ENCODE measurements at regions not wholly inside any gene's neighbourhood (a gene's known extent, or its start where the extent isn't known, plus 50 kb on each side); places are given as distances from the start of the nearest gene placed in this dataset.

DNA sequence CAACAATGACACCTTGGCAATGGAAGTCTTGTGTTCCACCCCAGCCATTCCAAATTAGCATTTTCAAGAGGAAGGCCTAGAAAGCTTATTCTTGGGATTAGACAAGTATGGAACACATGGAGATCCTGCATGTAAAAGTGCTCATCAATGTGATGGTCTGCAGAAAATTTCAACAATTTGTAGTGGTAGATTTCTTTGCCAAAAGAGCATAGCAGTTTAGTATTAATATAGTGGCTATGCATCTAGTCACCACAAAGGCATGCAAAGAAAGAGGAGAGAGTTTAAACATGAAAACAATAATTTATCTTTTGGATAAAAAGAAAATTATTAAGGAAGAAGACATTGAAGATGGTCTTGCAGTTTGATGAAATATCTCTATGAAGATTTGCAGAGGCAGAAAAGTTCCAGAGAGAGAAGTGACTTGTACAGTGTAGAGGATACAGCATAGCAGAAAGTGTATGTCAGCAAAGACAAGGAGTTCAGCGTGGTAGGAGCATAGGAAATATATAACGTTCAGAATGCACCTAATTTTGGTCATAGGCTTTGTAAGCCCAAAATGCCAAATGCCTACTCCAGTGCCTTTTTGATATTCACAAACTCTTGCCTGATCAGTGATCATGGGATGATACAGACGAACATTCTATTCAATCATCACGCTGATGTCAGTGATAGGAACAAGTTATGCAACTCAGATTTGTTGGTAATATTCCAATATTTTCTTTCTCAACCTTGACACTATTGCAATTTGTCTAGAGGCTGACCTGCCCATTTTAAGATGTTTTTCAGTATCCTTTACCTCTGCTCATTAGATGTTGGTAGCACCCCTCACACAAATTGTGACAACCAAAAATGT, 727.9 kb upstream of the SOX9 start:
- Histone ChIP-seq H3K4me2 (ENCODE audit: low read depth, low read length, poor library complexity, severe bottlenecking) (no peak overlapping the region), H3K27ac (ENCODE audit: low read depth, low read length) (no peak overlapping the region), H3K4me3 (ENCODE audit: insufficient read depth, low read length, poor library complexity, severe bottlenecking) (no peak overlapping the region), H3K9ac (ENCODE audit: low read length) (no peak overlapping the region), H3K9me2 (replicated peaks; ENCODE audit: insufficient read depth, low read length) (no peaks in the 10 kb centered on the region), H4K20me1 (ENCODE audit: low read depth, low read length) (no peaks in the 10 kb centered on the region), H3K27me3 (ENCODE audit: low read length) (no peaks in the 10 kb centered on the region), H3K9me3 (ENCODE audit: insufficient read depth, low read length) (no peaks in the 10 kb centered on the region), H3K79me2 (ENCODE audit: insufficient read depth, low read length) (no peaks in the 10 kb centered on the region), H2AFZ (ENCODE audit: low read depth, low read length, severe bottlenecking) (no peak overlapping the region), H3F3A (ENCODE audit: insufficient read depth) (no peaks in the 10 kb centered on the region), H3K36me3 (ENCODE audit: low read length) (no peaks in the 10 kb centered on the region)
- TF ChIP-seq EZH2phosphoT487 (conservative IDR thresholded peaks at IDR 0.05; ENCODE audit: low read length): no peak
- TF ChIP-seq, protein P1, sequence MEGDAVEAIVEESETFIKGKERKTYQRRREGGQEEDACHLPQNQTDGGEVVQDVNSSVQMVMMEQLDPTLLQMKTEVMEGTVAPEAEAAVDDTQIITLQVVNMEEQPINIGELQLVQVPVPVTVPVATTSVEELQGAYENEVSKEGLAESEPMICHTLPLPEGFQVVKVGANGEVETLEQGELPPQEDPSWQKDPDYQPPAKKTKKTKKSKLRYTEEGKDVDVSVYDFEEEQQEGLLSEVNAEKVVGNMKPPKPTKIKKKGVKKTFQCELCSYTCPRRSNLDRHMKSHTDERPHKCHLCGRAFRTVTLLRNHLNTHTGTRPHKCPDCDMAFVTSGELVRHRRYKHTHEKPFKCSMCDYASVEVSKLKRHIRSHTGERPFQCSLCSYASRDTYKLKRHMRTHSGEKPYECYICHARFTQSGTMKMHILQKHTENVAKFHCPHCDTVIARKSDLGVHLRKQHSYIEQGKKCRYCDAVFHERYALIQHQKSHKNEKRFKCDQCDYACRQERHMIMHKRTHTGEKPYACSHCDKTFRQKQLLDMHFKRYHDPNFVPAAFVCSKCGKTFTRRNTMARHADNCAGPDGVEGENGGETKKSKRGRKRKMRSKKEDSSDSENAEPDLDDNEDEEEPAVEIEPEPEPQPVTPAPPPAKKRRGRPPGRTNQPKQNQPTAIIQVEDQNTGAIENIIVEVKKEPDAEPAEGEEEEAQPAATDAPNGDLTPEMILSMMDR (IDR thresholded peaks at IDR 0.05; ENCODE audit: insufficient read depth, low read length, poor library complexity, severe bottlenecking): no peak

DNA sequence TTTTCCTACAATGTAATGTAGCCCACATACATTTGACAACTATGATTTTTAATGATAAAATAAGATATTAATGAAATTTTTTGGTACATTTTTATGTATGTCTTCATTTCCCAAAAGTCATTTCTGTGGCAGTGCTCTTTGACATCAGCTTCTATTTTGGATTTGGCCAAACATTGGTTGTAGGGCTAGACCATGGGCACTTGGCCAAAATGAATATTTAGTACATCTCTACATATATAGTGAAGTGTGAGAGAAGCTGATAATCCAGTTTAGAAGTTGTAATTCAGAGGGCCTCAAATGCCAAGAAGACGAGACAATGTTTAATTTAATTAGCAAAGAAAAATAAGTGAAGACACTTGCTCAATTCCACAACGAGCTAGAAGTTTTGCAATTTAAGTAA, 724.9 kb upstream of the SOX9 start:
- no peaks in the 10 kb centered on the region for H3K36me3 ChIP-seq (ENCODE audit: low read length)
- no peaks in the 10 kb centered on the region for H3K79me2 ChIP-seq (ENCODE audit: insufficient read depth, low read length)
- H3K9ac ChIP-seq (ENCODE audit: low read length): no peak overlapping the region
- H3K9me2 ChIP-seq (replicated peaks; ENCODE audit: insufficient read depth, low read length): no peaks in the 10 kb centered on the region
- H4K20me1 ChIP-seq (ENCODE audit: low read depth, low read length): no peaks in the 10 kb centered on the region
- no peak overlapping the region for H3K4me2 ChIP-seq (ENCODE audit: low read depth, low read length, poor library complexity, severe bottlenecking)
- H2AFZ ChIP-seq (ENCODE audit: low read depth, low read length, severe bottlenecking): no peak overlapping the region
- H3K27ac ChIP-seq (ENCODE audit: low read depth, low read length): no peak overlapping the region
- TF ChIP-seq EZH2phosphoT487 (conservative IDR thresholded peaks at IDR 0.05; ENCODE audit: low read length): no peak
- TF ChIP-seq, protein P1 (IDR thresholded peaks at IDR 0.05; ENCODE audit: insufficient read depth, low read length, poor library complexity, severe bottlenecking): no peak
- H3K4me3 ChIP-seq (ENCODE audit: insufficient read depth, low read length, poor library complexity, severe bottlenecking): no peak overlapping the region
- H3K27me3 ChIP-seq (ENCODE audit: low read length): no peaks in the 10 kb centered on the region
- no peaks in the 10 kb centered on the region for H3F3A ChIP-seq (ENCODE audit: insufficient read depth)
- H3K9me3 ChIP-seq (ENCODE audit: insufficient read depth, low read length): no peaks in the 10 kb centered on the region

DNA sequence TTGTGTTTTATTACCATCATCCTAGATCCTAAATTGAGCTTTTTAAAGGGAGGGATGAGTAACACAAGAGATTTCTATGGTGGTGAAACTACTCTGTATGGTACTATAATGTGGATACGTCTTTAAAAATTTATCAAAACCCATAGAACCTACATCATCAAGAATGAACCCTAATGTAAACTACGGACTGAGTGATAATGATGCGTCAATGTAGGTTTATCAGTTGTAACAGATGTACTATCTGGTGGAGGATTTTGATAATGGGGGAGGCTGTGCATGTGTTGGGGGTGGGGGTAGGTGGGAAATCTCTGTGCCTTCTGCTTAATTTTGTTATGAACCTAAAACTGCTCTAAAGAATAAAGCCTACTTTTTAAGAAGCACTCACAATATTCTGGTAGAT, 724.1 kb upstream of the SOX9 start:
- no peak overlapping the region for H3K4me3 ChIP-seq (ENCODE audit: insufficient read depth, low read length, poor library complexity, severe bottlenecking)
- H2AFZ ChIP-seq (ENCODE audit: low read depth, low read length, severe bottlenecking): no peak overlapping the region
- H3K27me3 ChIP-seq (ENCODE audit: low read length): no peaks in the 10 kb centered on the region
- no peaks in the 10 kb centered on the region for H3K36me3 ChIP-seq (ENCODE audit: low read length)
- no peaks in the 10 kb centered on the region for H4K20me1 ChIP-seq (ENCODE audit: low read depth, low read length)
- no peaks in the 10 kb centered on the region for H3K79me2 ChIP-seq (ENCODE audit: insufficient read depth, low read length)
- no peak overlapping the region for H3K27ac ChIP-seq (ENCODE audit: low read depth, low read length)
- H3K9me2 ChIP-seq (replicated peaks; ENCODE audit: insufficient read depth, low read length): no peaks in the 10 kb centered on the region
- H3K9ac ChIP-seq (ENCODE audit: low read length): no peak overlapping the region
- TF ChIP-seq, protein P1 (IDR thresholded peaks at IDR 0.05; ENCODE audit: insufficient read depth, low read length, poor library complexity, severe bottlenecking): no peak
- no peak overlapping the region for H3K4me2 ChIP-seq (ENCODE audit: low read depth, low read length, poor library complexity, severe bottlenecking)
- H3K9me3 ChIP-seq (ENCODE audit: insufficient read depth, low read length): no peaks in the 10 kb centered on the region
- no peaks in the 10 kb centered on the region for H3F3A ChIP-seq (ENCODE audit: insufficient read depth)
